ENCODE measurements at regions not wholly inside any gene's neighbourhood (a gene's known extent, or its start where the extent isn't known, plus 50 kb on each side); places are given as distances from the start of the nearest gene placed in this dataset.
A peak's percentile ranks its signal among the peaks of the same experiment; 100 is the strongest.

GRCh38 chr14:98477935-98478334, 794.1 kb downstream of the BCL11B start:
- Histone ChIP-seq H4K91ac (ENCODE audit: low read depth, low read length) (no peak overlapping the region), H3K18ac (ENCODE audit: low read length) (no peak overlapping the region), H2BK120ac (ENCODE audit: insufficient read depth, low read length, poor library complexity) (no peak overlapping the region), H3K4me1 (ENCODE audit: control insufficient read depth in 1 of 2, insufficient read depth in 2 of 2, low read length in 2 of 2) (no peaks in the 10 kb centered on the region), H2AFZ (ENCODE audit: insufficient read depth, low read length, poor library complexity) (no peak overlapping the region), H3K79me2 (ENCODE audit: control insufficient read depth, insufficient read depth, low read length, poor library complexity) (no peaks in the 10 kb centered on the region), H3K9ac (ENCODE audit: low read length) (no peak overlapping the region), H3K4me2 (ENCODE audit: low read length) (no peak overlapping the region), H3K27ac (ENCODE audit: low read depth, low read length) (no peak overlapping the region), H3K14ac (ENCODE audit: low read length) (no peak overlapping the region), H3K4me3 (ENCODE audit: low read depth, low read length) (no peak overlapping the region), H3K27me3 (ENCODE audit: insufficient read depth, low read length) (no peaks in the 10 kb centered on the region), H3K79me1 (ENCODE audit: low read length) (no peaks in the 10 kb centered on the region), H2BK12ac (ENCODE audit: low read length) (no peak overlapping the region), H3K9me3 (ENCODE audit: insufficient read depth, low read depth, low read length) (no peaks in the 10 kb centered on the region), H2BK5ac (ENCODE audit: low read depth, low read length, poor library complexity) (no peak overlapping the region), H3K23ac (ENCODE audit: low read length) (no peak overlapping the region), H4K12ac (ENCODE audit: low read depth, low read length) (no peak overlapping the region), H3K4ac (ENCODE audit: low read depth, low read length) (no peak overlapping the region), H4K8ac (ENCODE audit: low read depth, low read length) (no peak overlapping the region), H2AK5ac (ENCODE audit: low read length) (no peak overlapping the region), H3K36me3 (ENCODE audit: control insufficient read depth in 1 of 2, insufficient read depth in 2 of 2, low read length in 2 of 2) (no peaks in the 10 kb centered on the region)
- peak in 1 of 2 donors; percentile 2 for DNase-seq
- WGBS (ENCODE audit: extremely low coverage, insufficient coverage, insufficient read length) = no CpG with 5 or more reads among the region's 5 CpGs

GRCh38 chr14:98489115-98489514, 782.9 kb downstream of the BCL11B start:
- Histone ChIP-seq H3K9ac (ENCODE audit: low read length) (no peak overlapping the region), H3K9me3 (ENCODE audit: insufficient read depth, low read depth, low read length) (no peaks in the 10 kb centered on the region), H3K79me1 (ENCODE audit: low read length) (no peaks in the 10 kb centered on the region), H3K27me3 (ENCODE audit: insufficient read depth, low read length) (no peaks in the 10 kb centered on the region), H2AFZ (ENCODE audit: insufficient read depth, low read length, poor library complexity) (no peak overlapping the region), H3K18ac (ENCODE audit: low read length) (no peak overlapping the region), H3K4me1 (ENCODE audit: control insufficient read depth in 1 of 2, insufficient read depth in 2 of 2, low read length in 2 of 2) (no peaks in the 10 kb centered on the region), H3K23ac (ENCODE audit: low read length) (no peak overlapping the region), H4K91ac (ENCODE audit: low read depth, low read length) (no peak overlapping the region), H4K12ac (ENCODE audit: low read depth, low read length) (no peak overlapping the region), H2BK12ac (ENCODE audit: low read length) (no peak overlapping the region), H3K36me3 (ENCODE audit: control insufficient read depth in 1 of 2, insufficient read depth in 2 of 2, low read length in 2 of 2) (no peaks in the 10 kb centered on the region), H3K79me2 (ENCODE audit: control insufficient read depth, insufficient read depth, low read length, poor library complexity) (no peaks in the 10 kb centered on the region), H2AK5ac (ENCODE audit: low read length) (no peak overlapping the region), H3K4me3 (ENCODE audit: low read depth, low read length) (no peak overlapping the region), H2BK5ac (ENCODE audit: low read depth, low read length, poor library complexity) (no peak overlapping the region), H4K8ac (ENCODE audit: low read depth, low read length) (no peak overlapping the region), H2BK120ac (ENCODE audit: insufficient read depth, low read length, poor library complexity) (no peak overlapping the region), H3K14ac (ENCODE audit: low read length) (no peak overlapping the region), H3K4ac (ENCODE audit: low read depth, low read length) (no peak overlapping the region), H3K4me2 (ENCODE audit: low read length) (no peak overlapping the region), H3K27ac (ENCODE audit: low read depth, low read length) (no peak overlapping the region)
- no peak for DNase-seq
- WGBS (ENCODE audit: extremely low coverage, insufficient coverage, insufficient read length) = no CpG with 5 or more reads among the region's 4 CpGs

- H3K79me2 ChIP-seq (ENCODE audit: control insufficient read depth, insufficient read depth, low read length, poor library complexity) = no peaks in the 10 kb centered on the region
- no peak overlapping the region for H3K4me2 ChIP-seq (ENCODE audit: low read length)
- H3K9me3 ChIP-seq (ENCODE audit: insufficient read depth, low read depth, low read length) = no peaks in the 10 kb centered on the region
- no peak overlapping the region for H3K18ac ChIP-seq (ENCODE audit: low read length)
- peaks cover 2 to 4% of the 10 kb centered on the region in 2 experiments for H3K4me1 ChIP-seq (ENCODE audit: control insufficient read depth in 1 of 2, insufficient read depth in 2 of 2, low read length in 2 of 2)
- H3K36me3 ChIP-seq (ENCODE audit: control insufficient read depth in 1 of 2, insufficient read depth in 2 of 2, low read length in 2 of 2) = no peaks in the 10 kb centered on the region
- DNase-seq = peak; percentile 63 to 69
- H3K27me3 ChIP-seq (ENCODE audit: insufficient read depth, low read length) = no peaks in the 10 kb centered on the region
- H3K79me1 ChIP-seq (ENCODE audit: low read length) = no peaks in the 10 kb centered on the region
- H2AFZ ChIP-seq (ENCODE audit: insufficient read depth, low read length, poor library complexity) = no peak overlapping the region
- no peak overlapping the region for H2BK12ac ChIP-seq (ENCODE audit: low read length)
- H2AK5ac ChIP-seq (ENCODE audit: low read length) = no peak overlapping the region
- no peak overlapping the region for H3K14ac ChIP-seq (ENCODE audit: low read length)
- no peak overlapping the region for H3K4ac ChIP-seq (ENCODE audit: low read depth, low read length)
- H4K8ac ChIP-seq (ENCODE audit: low read depth, low read length) = no peak overlapping the region
- no CpG with 5 or more reads among the region's 5 CpGs for whole genome bisulfite sequencing (ENCODE audit: extremely low coverage, insufficient coverage, insufficient read length)
- H4K12ac ChIP-seq (ENCODE audit: low read depth, low read length) = no peak overlapping the region
- H3K23ac ChIP-seq (ENCODE audit: low read length) = no peak overlapping the region
- no peak overlapping the region for H3K4me3 ChIP-seq (ENCODE audit: low read depth, low read length)
- H4K91ac ChIP-seq (ENCODE audit: low read depth, low read length) = no peak overlapping the region
- H3K27ac ChIP-seq (ENCODE audit: low read depth, low read length) = no peak overlapping the region
- no peak overlapping the region for H3K9ac ChIP-seq (ENCODE audit: low read length)
- H2BK120ac ChIP-seq (ENCODE audit: insufficient read depth, low read length, poor library complexity) = no peak overlapping the region
- H2BK5ac ChIP-seq (ENCODE audit: low read depth, low read length, poor library complexity) = no peak overlapping the region
Measured at GRCh38 chr14:98494582-98494981, 777.4 kb downstream of the BCL11B start.

GRCh38 chr14:98498019-98498885, 773.7 kb downstream of the BCL11B start:
- Histone ChIP-seq H2AK5ac (ENCODE audit: low read length) (no peak overlapping the region), H3K27ac (ENCODE audit: low read depth, low read length) (no peak overlapping the region), H2AFZ (ENCODE audit: insufficient read depth, low read length, poor library complexity) (no peak overlapping the region), H3K18ac (ENCODE audit: low read length) (no peak overlapping the region), H4K8ac (ENCODE audit: low read depth, low read length) (no peak overlapping the region), H3K4me3 (ENCODE audit: low read depth, low read length) (no peak overlapping the region), H3K36me3 (ENCODE audit: control insufficient read depth in 1 of 2, insufficient read depth in 2 of 2, low read length in 2 of 2) (no peaks in the 10 kb centered on the region), H3K4me1 (ENCODE audit: control insufficient read depth in 1 of 2, insufficient read depth in 2 of 2, low read length in 2 of 2) (peaks cover 4% of the 10 kb centered on the region in 2 experiments), H3K9ac (ENCODE audit: low read length) (no peak overlapping the region), H3K27me3 (ENCODE audit: insufficient read depth, low read length) (no peaks in the 10 kb centered on the region), H3K14ac (ENCODE audit: low read length) (no peak overlapping the region), H2BK120ac (ENCODE audit: insufficient read depth, low read length, poor library complexity) (no peak overlapping the region), H3K79me1 (ENCODE audit: low read length) (no peaks in the 10 kb centered on the region), H2BK5ac (ENCODE audit: low read depth, low read length, poor library complexity) (no peak overlapping the region), H3K79me2 (ENCODE audit: control insufficient read depth, insufficient read depth, low read length, poor library complexity) (no peaks in the 10 kb centered on the region), H3K4ac (ENCODE audit: low read depth, low read length) (no peak overlapping the region), H3K4me2 (ENCODE audit: low read length) (no peak overlapping the region), H3K23ac (ENCODE audit: low read length) (no peak overlapping the region), H3K9me3 (ENCODE audit: insufficient read depth, low read depth, low read length) (peaks cover 3% of the 10 kb centered on the region), H4K12ac (ENCODE audit: low read depth, low read length) (no peak overlapping the region), H2BK12ac (ENCODE audit: low read length) (no peak overlapping the region), H4K91ac (ENCODE audit: low read depth, low read length) (no peak overlapping the region)
- DNase-seq = peak; percentile 10 to 50
- no CpG with 5 or more reads among the region's 7 CpGs for WGBS (ENCODE audit: extremely low coverage, insufficient coverage, insufficient read length)
